ENCODE measurements at regions not wholly inside any gene's neighbourhood (a gene's known extent, or its start where the extent isn't known, plus 50 kb on each side); places are given as distances from the start of the nearest gene placed in this dataset.

- DNase-seq: no peak
Observed at GRCh38 chr12:94707892-94708291, 57.5 kb upstream of the TMCC3 start.

GRCh38 chr12:94707036-94707435 lies 56.7 kb upstream of the TMCC3 start:
- no peak for DNase-seq

GRCh38 chr12:94706250-94706661 lies 55.9 kb upstream of the TMCC3 start:
- DNase-seq: peak; percentile 28 to 63 (median 52)

- no peak for DNase-seq
Observed at GRCh38 chr12:94705676-94706075, 55.3 kb upstream of the TMCC3 start.

GRCh38 chr12:94704452-94705306 lies 54.3 kb upstream of the TMCC3 start:
- peak; percentile 29 to 50 (median 42) for DNase-seq

- DNase-seq: peak in 1 of 4 experiments; percentile 35
Observed at GRCh38 chr12:94702696-94703095, 52.3 kb upstream of the TMCC3 start.

- no peak for DNase-seq
Observed at GRCh38 chr12:94701711-94702110, 51.4 kb upstream of the TMCC3 start.

GRCh38 chr12:94700662-94701061 lies 50.3 kb upstream of the TMCC3 start:
- no peak for DNase-seq
